T1000 (cell line): ENCODE measurements at regions not wholly inside any gene's neighbourhood (a gene's known extent, or its start where the extent isn't known, plus 50 kb on each side); places are given as distances from the start of the nearest gene placed in this dataset.
"Not testable (repeated sequence)": the region's sequence is repeated elsewhere in the genome, so short reads cannot be mapped to it uniquely, and the experiment has no call there.

Experiments used
- DNase-seq: peaks from one replicate; lab custom pipeline; 2025; ENCODE audit warnings: mixed read lengths; lab: John Stamatoyannopoulos, UW

DNA sequence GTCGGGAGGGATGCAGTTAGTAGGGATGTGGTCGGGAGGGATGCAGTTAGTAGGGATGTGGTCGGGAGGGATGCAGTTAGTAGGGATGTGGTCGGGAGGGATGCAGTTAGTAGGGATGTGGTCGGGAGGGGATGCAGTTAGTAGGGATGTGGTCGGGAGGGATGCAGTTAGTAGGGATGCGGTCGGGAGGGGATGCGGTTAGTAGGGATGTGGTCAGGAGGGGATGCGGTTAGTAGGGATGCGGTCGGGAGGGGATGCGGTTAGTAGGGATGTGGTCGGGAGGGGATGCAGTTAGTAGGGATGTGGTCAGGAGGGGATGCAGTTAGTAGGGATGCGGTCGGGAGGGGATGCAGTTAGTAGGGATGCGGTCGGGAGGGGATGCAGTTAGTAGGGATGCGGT lies 96.2 kb downstream of the BDH1 start:
- DNase-seq, result not testable (repeated sequence)

DNA sequence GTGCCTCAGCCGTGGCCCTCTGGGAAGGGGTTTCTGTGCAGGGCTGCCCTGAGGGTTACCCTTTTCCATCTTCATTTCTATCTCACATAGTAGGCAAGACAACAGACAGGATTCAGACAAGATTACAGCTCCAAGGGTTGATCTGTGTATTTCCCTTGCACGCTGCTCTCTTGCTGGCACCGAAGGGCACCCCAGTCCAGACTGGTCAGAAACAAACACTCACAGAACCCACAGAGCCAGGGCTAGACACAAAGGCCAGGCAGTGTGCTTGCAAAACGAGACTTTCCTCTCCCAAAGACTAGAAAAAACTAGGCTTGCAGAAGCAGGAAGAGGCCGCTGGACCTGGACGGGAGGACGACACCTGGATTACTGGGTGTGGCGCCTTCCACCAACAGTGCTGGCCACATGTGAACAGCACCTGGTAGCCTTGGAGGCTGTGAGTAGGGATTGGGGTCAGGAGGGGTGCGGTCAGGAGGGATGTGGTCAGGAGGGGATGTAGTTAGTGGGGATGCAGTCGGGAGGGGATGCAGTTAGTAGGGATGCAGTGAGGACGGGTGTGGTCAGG lies 96.8 kb downstream of the BDH1 start:
- no peak for DNase-seq

DNA sequence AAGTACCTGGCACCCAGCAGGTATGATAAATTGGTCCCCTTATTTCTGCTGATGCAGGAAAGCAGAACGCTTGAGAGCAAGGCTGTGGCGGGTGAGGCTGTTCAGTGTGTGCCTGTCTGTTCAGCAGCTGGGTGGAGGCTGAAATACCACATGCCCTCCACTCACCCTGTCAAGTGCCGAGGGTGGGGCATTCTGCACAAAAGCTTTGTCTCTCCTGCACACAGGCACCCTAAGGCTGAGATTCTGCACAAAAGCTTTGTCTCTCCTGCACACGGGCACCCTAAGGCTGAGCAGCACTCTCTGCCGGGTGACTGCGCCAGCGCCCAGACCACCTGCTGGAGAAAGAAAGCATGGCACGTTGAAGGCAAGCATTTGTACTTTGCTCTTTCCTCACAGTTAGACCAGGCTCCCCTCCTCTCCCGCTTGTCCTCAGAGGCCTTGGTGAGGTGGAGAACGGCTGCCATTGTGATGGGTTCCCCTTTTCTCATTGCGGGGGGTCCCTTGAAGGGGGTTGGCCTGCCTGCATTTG lies 97.5 kb downstream of the BDH1 start:
- no peak for DNase-seq

DNA sequence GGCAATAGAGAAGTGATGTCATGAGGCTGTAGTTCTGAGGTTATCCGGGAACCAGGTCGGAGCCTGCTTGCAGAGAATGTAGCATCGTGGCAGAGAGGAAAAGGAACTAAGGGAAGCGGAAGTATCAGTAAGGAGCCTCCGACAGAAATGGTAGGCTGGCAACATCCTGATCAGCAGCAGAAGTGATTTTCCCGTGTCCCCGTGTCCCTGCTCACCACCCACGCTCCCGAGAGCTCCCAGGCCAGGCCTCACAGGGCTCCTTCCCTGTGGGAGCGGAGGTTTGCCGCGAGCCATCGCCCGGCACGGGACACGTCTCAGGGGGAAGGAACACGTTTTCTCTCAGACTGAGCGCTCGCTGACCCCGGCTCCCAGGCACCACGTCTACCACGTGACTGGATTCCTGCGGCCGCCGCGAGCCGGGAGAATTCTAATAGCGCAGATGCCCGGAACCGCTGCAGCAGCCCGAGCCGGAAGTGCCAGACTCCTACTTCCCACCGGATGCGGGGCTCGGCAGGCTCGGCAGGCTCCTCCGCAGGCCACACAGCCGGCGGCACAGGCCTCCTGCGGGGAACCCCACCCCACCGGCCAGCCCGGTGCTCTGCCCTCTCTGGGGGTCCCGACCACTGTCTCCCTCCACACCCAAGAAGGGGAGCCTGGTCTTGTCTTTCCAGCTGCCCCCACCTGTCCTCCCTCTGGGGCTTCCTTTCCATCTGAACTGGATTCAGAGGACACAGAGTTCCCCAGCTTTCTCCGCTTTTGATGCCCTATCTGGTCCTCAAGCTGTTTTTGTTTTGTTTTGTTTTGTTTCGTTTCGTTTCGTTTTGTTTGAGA lies 99.3 kb downstream of the BDH1 start:
- DNase-seq, result no peak

DNA sequence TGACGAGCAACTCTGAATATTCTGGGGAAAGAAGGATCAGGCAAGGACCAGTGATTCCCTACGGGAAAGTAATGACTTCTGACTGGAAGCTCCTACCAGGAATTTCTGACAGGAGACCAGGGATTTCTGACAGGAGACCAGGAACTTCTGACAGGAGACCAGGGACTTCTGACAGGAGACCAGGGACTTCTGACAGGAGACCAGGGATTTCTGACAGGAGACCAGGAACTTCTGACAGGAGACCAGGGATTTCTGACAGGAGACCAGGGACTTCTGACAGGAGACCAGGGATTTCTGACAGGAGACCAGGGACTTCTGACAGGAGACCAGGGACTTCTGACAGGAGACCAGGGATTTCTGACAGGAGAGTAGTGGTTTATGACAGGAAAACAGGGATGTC lies 100.9 kb downstream of the BDH1 start:
- DNase-seq, result not testable (repeated sequence)

DNA sequence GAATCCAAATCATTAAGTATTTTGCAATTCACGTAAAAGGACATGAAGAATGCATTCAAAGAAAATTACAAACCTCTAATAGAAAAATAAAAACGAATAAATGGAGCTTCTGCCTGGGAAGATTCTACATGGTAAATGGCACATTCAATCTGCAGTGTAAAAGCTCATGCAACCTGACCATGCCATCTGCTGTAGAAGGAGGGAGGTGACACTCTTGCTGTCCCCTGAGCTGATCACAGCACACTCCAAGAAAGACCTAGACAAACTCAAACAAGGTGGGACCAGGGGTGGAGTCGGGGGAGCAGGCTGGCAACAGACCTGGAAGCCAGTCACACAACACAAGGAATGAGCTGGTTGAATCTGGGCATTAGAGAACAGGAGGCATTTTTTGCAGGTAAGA lies 101.8 kb downstream of the BDH1 start:
- no peak for DNase-seq

DNA sequence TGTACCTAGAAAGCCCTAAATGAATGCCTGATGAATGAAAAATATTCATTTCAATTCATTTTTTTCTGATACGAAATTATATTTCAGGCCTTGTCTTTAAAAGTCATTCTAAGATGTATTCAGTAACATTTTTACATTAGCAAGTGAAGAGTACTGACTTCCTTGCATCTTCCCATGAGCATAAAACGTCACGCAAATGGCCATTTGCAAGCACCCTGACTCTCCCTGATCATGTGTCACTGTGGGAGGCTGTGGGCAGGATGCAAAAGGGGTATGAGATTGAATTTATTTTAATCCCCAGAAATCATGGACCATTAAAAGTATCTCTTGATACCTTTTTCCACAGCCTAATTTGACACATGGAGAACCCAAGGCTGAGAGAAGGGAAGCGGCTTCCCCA lies 105.0 kb downstream of the BDH1 start:
- DNase-seq, result no peak

DNA sequence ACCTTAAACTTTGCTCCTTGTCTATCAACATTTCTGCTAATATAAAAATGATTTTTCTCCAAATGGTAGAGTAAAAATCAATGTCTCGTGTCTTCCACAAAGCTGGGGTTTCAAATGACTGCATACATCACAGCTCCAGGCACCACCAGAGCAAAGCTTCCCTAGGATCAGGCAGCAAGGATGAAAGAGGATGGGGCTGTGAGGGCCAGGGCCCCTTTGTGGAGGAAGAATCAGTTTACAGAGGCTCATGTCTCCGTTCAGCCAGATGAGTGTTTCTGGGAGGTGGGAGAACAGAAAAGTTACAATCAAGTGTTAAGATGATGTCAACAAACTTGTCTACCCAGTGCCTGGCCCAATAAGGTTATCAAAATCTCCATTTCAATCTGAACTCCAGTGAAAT lies 105.5 kb downstream of the BDH1 start:
- no peak for DNase-seq

DNA sequence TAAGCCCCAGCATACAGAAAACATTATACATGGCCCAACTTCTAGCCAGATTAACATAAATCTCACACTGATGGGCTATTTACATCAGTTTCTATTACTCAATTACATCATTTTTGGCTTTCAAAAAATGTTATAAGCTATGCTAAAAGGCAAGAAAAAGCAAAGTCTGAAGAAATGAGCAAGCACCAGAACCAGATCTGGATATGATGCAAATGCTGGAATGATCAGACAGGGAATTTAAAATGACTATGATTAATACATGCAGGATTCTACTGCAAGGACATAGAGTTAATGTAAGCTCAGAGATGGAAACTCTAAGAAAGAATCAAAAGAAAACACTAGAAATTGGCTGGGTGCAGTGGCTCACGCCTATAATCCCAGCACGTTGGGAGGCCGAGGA lies 106.6 kb downstream of the BDH1 start:
- DNase-seq, result not testable (repeated sequence)

DNA sequence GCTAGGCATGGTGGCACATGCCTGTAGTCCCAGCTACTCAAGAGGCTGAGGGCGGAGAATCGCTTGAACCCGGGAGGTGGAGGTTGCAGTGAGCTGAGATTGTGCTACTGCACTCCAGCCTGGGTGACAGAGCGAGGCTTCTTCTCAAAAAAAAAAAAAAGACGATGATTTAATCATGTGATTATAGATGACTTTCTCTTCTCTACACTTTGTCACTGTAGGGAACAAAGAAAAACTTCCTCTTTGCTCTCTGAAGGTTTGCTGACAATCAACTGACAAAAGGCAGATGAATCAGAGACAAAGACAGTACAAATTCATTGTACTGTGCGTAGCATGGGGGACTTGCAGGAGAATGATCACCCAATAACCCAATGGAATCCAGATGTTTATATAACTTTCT lies 108.0 kb downstream of the BDH1 start:
- DNase-seq, result not testable (repeated sequence)

DNA sequence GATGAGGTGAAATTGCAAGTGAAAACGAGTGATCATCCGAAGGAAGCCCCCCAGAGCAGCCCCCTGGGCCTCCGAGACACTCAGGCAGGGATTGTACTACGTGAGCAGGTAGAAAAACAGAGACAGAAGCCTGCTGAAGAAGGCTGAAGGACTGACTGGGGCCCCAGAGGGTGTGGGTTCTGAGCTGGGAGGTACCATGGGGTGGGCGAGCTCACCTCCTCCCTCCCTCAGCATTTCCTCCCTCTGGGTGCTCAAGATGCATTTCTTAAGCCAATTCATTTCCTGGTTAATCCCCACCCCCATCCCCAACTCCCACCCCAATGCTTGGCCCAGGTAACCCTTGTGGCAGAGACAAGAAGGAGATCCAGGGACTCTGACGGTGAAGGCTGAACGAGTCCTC lies 108.7 kb downstream of the BDH1 start:
- no peak for DNase-seq

DNA sequence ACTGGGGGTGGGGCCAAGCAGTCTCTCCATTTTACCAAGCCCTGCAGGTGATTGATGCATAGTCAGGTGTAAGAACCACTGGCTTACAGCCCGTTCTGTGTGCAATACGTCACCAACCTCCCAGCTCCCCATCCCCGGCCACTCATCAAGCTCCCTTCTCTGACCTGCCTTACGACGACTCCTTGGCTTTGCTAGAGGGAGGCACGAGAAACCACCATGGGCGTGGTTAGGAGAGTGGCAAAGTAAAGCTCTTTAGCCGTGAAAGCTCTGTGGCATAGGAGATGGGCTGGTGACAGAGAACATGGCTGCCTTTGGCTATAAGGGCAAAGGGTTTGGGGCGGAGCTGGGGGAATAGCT lies 109.1 kb downstream of the BDH1 start:
- no peak for DNase-seq

DNA sequence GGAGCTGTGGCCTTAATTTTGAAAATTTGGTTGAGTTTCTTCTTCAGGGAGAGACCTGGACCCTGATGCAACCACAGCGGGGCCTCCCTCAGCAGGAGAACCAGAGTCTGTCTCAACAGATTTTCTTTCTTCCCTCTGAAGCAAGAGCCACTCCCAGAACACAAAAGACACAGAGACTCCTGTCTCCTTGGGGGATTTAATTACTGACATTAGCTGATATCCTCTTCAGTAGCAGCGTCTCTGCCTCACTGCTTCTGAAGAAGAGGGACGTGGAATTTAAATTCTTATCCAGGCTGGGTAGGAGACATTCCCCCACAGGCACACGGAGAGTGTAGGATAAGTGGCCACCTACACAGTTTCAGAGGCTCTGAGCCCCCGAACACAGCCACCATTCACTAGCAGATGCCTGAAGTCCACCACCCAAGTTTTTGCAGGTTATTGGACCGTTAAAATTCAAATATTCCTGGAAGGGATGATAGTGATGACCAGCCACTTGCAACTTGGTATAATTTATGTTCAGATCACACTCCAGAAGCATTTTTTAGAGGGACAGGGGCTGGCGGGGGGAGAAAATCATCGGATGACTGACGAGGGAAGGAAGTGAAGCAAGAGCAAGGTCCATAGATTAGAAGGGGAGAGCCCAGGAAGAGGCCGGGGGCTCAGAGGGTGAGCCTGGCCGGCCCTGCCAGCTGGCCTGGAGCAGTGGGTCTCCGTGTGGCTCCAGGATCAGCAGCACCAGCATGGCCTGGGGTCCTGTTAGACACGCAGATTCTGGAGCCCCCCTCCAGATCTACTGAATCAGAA lies 109.7 kb downstream of the BDH1 start:
- no peak for DNase-seq

DNA sequence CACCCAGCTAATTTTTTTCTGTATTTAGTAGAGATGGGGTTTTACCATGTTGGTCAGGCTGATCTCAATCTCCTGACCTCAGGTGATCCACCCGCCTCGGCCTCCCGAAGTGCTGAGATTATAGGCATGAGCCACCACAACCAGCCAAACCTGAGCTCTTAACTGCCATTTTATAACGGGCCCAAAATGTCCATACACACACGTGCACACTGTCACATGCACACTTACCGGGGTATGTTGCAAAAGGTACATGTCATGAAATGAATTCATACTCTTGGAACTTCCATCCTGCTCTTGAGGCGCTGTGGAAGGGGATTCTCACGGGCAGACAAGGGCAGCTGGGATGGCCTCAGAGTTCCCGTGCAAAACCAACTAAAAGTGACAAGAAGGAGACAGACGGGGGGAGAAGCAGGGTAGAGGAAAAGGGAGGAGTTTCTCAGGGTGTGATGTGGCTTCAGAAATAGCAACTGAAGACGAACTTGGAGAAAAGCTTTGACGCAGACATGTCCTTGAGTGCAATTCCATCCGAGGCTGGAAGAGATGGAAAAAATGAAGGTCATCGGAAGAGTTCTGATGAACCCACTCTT lies 110.9 kb downstream of the BDH1 start:
- DNase-seq, result no peak

DNA sequence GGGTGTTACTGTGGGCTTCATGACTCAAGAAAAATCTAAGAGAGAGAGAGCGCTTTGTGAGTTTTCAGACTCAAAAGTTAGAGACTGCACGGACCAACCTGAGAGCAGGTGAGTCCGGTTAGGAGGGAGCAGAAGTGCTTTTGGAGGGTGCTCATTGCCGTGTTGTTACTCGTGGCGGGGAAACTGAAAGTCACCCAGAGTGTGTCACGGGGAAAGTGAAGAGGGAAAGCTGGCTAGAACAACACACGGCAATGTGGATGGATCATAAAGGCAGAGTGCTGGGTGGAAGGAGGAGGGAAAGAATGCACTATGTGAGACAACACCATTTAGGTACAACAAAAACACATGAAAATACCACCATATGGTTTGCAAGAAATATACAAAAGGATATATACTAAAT lies 112.3 kb downstream of the BDH1 start:
- DNase-seq, result no peak

DNA sequence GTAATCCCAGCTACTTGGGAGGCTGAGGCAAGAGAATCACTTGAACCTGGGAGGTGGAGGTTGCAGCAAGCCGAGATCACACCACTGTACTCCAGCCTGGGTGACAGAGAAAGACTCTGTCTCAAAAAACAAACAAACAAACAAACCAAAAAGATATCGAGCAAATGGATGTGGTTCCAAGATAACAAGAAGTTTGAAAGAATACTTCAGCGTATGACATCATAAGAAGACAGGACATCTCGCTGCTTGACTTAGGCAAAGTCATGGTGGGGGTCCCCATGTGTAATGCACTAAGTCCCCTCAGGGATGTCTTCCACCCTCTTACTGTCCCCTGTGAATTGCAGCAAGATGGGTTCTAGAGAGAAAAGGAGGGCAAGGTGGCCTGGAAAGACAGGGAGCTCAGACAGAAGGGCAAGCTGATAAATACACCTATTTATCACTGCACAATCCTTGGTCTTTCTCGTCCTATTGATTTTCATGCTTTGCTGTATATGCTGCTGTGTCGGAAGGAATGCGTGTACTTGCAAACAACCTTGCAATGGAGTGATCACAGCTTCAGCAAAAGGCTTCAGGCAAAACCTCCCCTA lies 115.0 kb downstream of the BDH1 start:
- no peak for DNase-seq

DNA sequence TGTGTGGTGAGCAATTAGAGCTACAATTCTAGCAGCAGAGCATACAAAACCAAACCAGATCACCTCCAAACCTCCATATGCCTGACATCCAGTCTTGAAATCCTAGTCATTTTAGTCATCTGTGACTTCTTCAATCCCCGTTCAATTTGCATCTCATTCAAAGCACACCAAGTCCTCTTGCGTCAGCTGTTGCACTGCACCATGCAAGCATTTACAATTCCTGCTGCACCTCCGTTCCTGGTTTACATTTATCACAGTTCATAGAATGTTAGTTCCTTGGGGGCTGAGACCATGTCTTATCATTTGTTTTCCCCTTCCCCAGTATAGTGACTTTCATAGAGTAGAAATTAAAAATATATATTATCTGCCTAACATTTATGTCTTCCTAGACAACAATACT lies 116.9 kb downstream of the BDH1 start:
- DNase-seq, result no peak

DNA sequence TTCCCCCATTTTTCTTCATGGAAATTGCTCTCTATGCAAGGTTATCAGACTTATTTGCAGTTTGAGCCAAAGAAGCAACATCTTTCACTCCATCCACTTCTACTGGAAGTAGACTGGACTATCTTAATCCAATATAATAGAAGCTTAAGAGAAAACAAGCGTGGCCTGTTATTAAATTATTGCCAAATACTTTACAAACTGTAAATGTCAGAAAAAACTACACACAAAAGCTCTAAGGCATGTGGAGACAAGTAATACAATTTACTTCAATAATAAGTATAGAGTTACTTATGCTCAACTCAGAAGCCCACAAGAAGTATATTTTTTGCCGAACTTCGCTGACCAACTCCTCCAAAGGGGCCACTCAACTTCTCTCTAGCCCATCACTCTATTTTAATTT lies 120.3 kb downstream of the BDH1 start:
- DNase-seq, result no peak

DNA sequence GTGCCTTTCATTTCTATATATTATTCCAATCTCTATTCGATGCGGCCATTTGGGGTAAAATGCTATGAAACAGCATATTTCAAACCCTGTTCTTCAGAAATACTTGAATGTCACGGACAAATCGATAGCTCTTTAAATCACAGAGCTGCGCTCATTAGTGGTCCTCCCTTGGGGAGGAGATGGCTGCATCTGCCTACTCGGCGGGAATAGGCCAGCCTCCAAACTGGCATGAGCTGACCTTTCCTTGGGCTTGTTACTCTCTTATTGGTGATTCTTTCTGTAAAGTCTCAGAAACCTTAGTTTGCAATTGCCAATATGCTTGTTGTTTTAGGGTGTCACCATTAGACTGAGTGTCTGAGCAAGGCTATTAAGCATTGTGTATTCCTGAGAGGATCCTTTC lies 120.9 kb downstream of the BDH1 start:
- no peak for DNase-seq

DNA sequence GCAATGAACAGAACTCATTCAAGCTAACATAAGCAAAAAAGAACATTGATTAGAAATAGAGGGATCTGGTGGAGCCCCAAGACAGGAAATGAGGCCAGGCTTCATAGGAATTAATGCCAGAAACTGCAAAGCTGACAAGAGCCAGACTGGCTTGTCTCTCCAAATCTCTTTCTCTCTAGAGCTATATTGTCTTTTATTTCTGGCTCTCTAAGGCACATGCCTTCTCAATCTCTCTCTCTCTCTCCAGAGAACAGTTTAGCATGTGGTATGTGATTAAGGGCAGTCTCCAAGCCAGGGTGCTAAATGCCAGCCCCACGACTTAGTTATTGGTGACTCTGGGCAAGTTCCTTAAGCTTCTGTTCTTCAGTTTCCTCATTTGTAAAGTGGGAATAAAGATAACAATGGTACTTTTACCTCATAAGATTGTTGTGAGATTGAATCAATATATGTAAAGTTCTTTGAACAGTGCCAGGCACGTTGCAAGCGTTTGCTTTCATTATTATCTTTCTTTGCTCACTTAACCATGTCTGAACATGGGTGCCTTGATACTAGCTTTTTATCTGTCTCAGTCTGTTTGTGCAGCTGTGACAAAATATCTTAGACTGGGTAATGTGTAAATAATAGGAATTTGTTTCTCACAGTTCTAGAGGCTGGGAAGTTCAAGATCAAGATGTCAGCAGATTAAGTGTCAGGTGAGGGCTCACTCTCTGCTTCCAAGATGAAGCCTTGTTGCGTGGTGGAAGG lies 123.2 kb downstream of the BDH1 start:
- no peak for DNase-seq

DNA sequence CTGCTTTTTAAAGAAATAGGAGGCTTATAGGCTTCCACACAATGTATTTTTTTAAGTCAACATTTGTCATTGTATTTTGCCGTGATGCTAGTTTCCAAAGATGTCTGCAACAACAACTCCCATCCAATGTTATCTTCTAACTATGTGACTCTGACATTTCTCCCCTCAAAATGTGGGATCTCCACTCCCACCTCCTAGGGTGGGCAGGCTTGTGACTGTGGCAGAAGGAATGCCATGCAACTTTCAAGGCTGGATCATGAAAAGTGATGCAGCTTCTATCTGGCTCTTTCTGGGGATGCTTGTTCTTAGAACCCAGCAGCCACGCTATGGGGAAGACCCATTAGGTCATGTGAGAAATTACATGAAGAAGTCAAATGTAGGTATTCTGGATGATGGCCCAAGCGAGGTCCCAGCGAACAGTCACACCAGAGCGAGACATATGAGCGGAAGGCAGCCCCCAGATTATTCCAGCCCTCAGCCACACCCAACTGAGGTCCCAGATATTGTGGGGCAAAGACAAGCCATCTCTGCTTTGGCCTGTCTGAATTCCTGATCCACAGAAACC lies 124.3 kb downstream of the BDH1 start:
- DNase-seq, result no peak
